Lower leg skin (tissue), 3 donors: ENCODE measurements at regions not wholly inside any gene's neighbourhood (a gene's known extent, or its start where the extent isn't known, plus 50 kb on each side); places are given as distances from the start of the nearest gene placed in this dataset.

Experiments
- CTCF ChIP-seq, 3 donors: fragments of 450-650 bp; IDR thresholded peaks; one replicate each; pipeline ENCODE4 v1.5.1; 2016; ENCODE audit warnings: antibody characterized with exemption in 3 of 3, mild to moderate bottlenecking in 3 of 3, moderate library complexity in 2 of 3
- POLR2A ChIP-seq, 2 donors: fragments of 450-650 bp; IDR thresholded peaks; one replicate each; pipeline ENCODE4 v1.6.1; 2016 to 2017; ENCODE audit warnings: antibody characterized with exemption in 2 of 2, mild to moderate bottlenecking in 1 of 2, moderate library complexity in 1 of 2

- TF ChIP-seq CTCF (IDR thresholded peaks at IDR 0.05), result no peak
- no peak for TF ChIP-seq POLR2A (IDR thresholded peaks at IDR 0.05)
These were observed 408.6 kb downstream of the MTX2 start for GRCh38 chr2:176677746-176678265.
